Mammary epithelial cell (primary cell): ENCODE measurements at regions not wholly inside any gene's neighbourhood (a gene's known extent, or its start where the extent isn't known, plus 50 kb on each side); places are given as distances from the start of the nearest gene placed in this dataset.

ENCODE experiments used
- CTCF ChIP-seq, 2 donors: IDR thresholded peaks in 1 of 2; conservative IDR thresholded peaks in 1 of 2; 2 replicates each; pipeline ENCODE4 v1.5.1; 2011 to 2012; ENCODE audit warnings: inconsistent platforms in 2 of 2, low read length in 2 of 2, mild to moderate bottlenecking in 2 of 2, control low read depth in 1 of 2, low read depth in 1 of 2; ENCODE audit not compliant: insufficient read depth in 1 of 2; ENCODE audit errors: extremely low read depth in 1 of 2
- EZH2 ChIP-seq: IDR thresholded peaks from 2 replicates; pipeline ENCODE4 v1.6.1; 2012; ENCODE audit warnings: low read length, inconsistent platforms, borderline replicate concordance

GRCh38 chr13:69142101-69142500 is 965.5 kb upstream of the ATXN8OS start:
- no peak for TF ChIP-seq CTCF (conservative IDR thresholded peaks at IDR 0.05 in 1 of 2, IDR thresholded peaks at IDR 0.05 in 1 of 2; ENCODE audit: extremely low read depth in 1 of 2, insufficient read depth in 1 of 2, low read depth in 1 of 2, low read length in 2 of 2)
- TF ChIP-seq EZH2 = no peak
